ENCODE measurements at regions not wholly inside any gene's neighbourhood (a gene's known extent, or its start where the extent isn't known, plus 50 kb on each side); places are given as distances from the start of the nearest gene placed in this dataset.

GRCh38 chr16:62700426-62701294 is 664.4 kb upstream of the CDH8 start:
- TF ChIP-seq, protein P1, sequence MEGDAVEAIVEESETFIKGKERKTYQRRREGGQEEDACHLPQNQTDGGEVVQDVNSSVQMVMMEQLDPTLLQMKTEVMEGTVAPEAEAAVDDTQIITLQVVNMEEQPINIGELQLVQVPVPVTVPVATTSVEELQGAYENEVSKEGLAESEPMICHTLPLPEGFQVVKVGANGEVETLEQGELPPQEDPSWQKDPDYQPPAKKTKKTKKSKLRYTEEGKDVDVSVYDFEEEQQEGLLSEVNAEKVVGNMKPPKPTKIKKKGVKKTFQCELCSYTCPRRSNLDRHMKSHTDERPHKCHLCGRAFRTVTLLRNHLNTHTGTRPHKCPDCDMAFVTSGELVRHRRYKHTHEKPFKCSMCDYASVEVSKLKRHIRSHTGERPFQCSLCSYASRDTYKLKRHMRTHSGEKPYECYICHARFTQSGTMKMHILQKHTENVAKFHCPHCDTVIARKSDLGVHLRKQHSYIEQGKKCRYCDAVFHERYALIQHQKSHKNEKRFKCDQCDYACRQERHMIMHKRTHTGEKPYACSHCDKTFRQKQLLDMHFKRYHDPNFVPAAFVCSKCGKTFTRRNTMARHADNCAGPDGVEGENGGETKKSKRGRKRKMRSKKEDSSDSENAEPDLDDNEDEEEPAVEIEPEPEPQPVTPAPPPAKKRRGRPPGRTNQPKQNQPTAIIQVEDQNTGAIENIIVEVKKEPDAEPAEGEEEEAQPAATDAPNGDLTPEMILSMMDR (IDR thresholded peaks at IDR 0.05): no peak
- TF ChIP-seq POLR2A (IDR thresholded peaks at IDR 0.05): no peak

Data from uterus (tissue), 2 donors.